MM.1S (cell line): ENCODE measurements at regions not wholly inside any gene's neighbourhood (a gene's known extent, or its start where the extent isn't known, plus 50 kb on each side); places are given as distances from the start of the nearest gene placed in this dataset.

Experiments used
- DNase-seq: peaks from one replicate; pipeline ENCODE4 v3.0.0-alpha.2; 2015
- H2AFZ ChIP-seq: fragments of 300-600 bp; sonication (generic); 2 replicates; pipeline ENCODE4 v1.6.0; 2016; ENCODE audit warnings: antibody characterized with exemption, low read length
- H3F3A ChIP-seq: fragments of 300-600 bp; sonication (generic); 2 replicates; pipeline ENCODE4 v1.6.1; 2016; ENCODE audit warnings: mild to moderate bottlenecking, antibody characterized with exemption, low read length, moderate library complexity, mixed read lengths; ENCODE audit not compliant: insufficient read depth
- H3K27ac ChIP-seq: fragments of 300-600 bp; sonication (generic); 2 replicates; pipeline ENCODE4 v1.5.1; 2016; ENCODE audit warnings: mild to moderate bottlenecking, low read length
- H3K27me3 ChIP-seq: fragments of 300-600 bp; sonication (generic); replicated peaks from 2 replicates; pipeline ENCODE4 v1.6.0; 2016; ENCODE audit warnings: low read length; ENCODE audit not compliant: insufficient read depth
- H3K36me3 ChIP-seq: fragments of 300-600 bp; sonication (generic); replicated peaks from 2 replicates; pipeline ENCODE4 v1.6.1; 2016; ENCODE audit warnings: mild to moderate bottlenecking, low read length, mixed read lengths; ENCODE audit not compliant: insufficient read depth
- H3K4me1 ChIP-seq: fragments of 300-600 bp; sonication (generic); 2 replicates; pipeline ENCODE4 v1.6.1; 2016; ENCODE audit warnings: low read length, mixed read lengths
- H3K4me2 ChIP-seq: fragments of 300-600 bp; sonication (generic); 2 replicates; pipeline ENCODE4 v1.6.0; 2016; ENCODE audit warnings: low read depth, low read length
- H3K4me3 ChIP-seq: fragments of 300-600 bp; sonication (generic); 2 replicates; pipeline ENCODE4 v1.5.1; 2016; ENCODE audit warnings: low read length, mixed read lengths
- H3K79me2 ChIP-seq: fragments of 300-600 bp; sonication (generic); 2 replicates; pipeline ENCODE4 v1.6.1; 2016; ENCODE audit warnings: mixed run types, low read length, mixed read lengths
- H3K9ac ChIP-seq: fragments of 300-600 bp; sonication (generic); 2 replicates; pipeline ENCODE4 v1.6.1; 2016; ENCODE audit warnings: low read length, mixed read lengths
- H3K9me2 ChIP-seq: fragments of 300-600 bp; sonication (generic); replicated peaks from 2 replicates; pipeline ENCODE4 v1.6.1; 2016; ENCODE audit warnings: mild to moderate bottlenecking, low read length, mixed read lengths; ENCODE audit not compliant: insufficient read depth
- H3K9me3 ChIP-seq: fragments of 300-600 bp; sonication (generic); replicated peaks from 2 replicates; pipeline ENCODE4 v1.6.1; 2016; ENCODE audit warnings: mild to moderate bottlenecking, low read length, mixed read lengths; ENCODE audit not compliant: insufficient read depth
- H4K20me1 ChIP-seq: fragments of 300-600 bp; sonication (generic); 2 replicates; pipeline ENCODE4 v1.6.1; 2016; ENCODE audit warnings: mild to moderate bottlenecking, low read length, moderate library complexity, mixed read lengths; ENCODE audit not compliant: insufficient read depth
- CTCF ChIP-seq: fragments of 300-600 bp; sonication (generic); IDR thresholded peaks from 2 replicates; pipeline ENCODE4 v1.5.1; 2016; ENCODE audit warnings: antibody characterized with exemption, low read length, mixed read lengths
- EZH2 ChIP-seq: fragments of 300-600 bp; sonication (generic); optimal IDR thresholded peaks from 2 replicates; pipeline ENCODE3; 2017; ENCODE audit warnings: low read depth, mild to moderate bottlenecking, antibody characterized with exemption, low read length, mixed read lengths
- EZH2phosphoT487 ChIP-seq: fragments of 300-600 bp; sonication (generic); IDR thresholded peaks from 2 replicates; pipeline ENCODE4 v1.6.1; 2018; ENCODE audit warnings: antibody characterized with exemption, low read length

- Histone ChIP-seq H4K20me1 (no peaks in the 10 kb centered on the region), H3K4me1 (no peaks in the 10 kb centered on the region), H3K9ac (no peak overlapping the region), H3K9me2 (no peaks in the 10 kb centered on the region), H3K9me3 (no peaks in the 10 kb centered on the region), H3K27ac (no peak overlapping the region), H3K4me2 (no peak overlapping the region), H3F3A (no peaks in the 10 kb centered on the region), H2AFZ (no peak overlapping the region), H3K79me2 (no peaks in the 10 kb centered on the region), H3K4me3 (no peak overlapping the region), H3K27me3 (no peaks in the 10 kb centered on the region), H3K36me3 (no peaks in the 10 kb centered on the region)
- TF ChIP-seq EZH2 (no peak), EZH2phosphoT487 (no peak), CTCF (no peak)
- no peak for DNase-seq
Measured at GRCh38 chr4:187789078-187789477, 206.5 kb upstream of the ZFP42 start.

GRCh38 chr4:187795737-187796136, 199.8 kb upstream of the ZFP42 start:
- no peaks in the 10 kb centered on the region for H3F3A ChIP-seq
- H2AFZ ChIP-seq: no peak overlapping the region
- H3K9me2 ChIP-seq: no peaks in the 10 kb centered on the region
- H3K27me3 ChIP-seq: no peaks in the 10 kb centered on the region
- no peak for DNase-seq
- no peaks in the 10 kb centered on the region for H3K36me3 ChIP-seq
- no peaks in the 10 kb centered on the region; the same call in 1 of the 2 replicates for H3K4me1 ChIP-seq
- no peak overlapping the region for H3K27ac ChIP-seq
- TF ChIP-seq EZH2phosphoT487 (no peak), CTCF (no peak), EZH2 (no peak)
- H3K9me3 ChIP-seq: no peaks in the 10 kb centered on the region
- no peak overlapping the region for H3K9ac ChIP-seq
- no peak overlapping the region for H3K4me3 ChIP-seq
- no peak overlapping the region for H3K4me2 ChIP-seq
- H3K79me2 ChIP-seq: no peaks in the 10 kb centered on the region
- H4K20me1 ChIP-seq: no peaks in the 10 kb centered on the region

GRCh38 chr4:187798385-187798784, 197.2 kb upstream of the ZFP42 start:
- Histone ChIP-seq H4K20me1 (no peaks in the 10 kb centered on the region), H3K27me3 (no peaks in the 10 kb centered on the region), H3K4me2 (no peak overlapping the region), H3F3A (no peaks in the 10 kb centered on the region), H3K9ac (no peak overlapping the region), H2AFZ (no peak overlapping the region), H3K27ac (no peak overlapping the region), H3K9me2 (no peaks in the 10 kb centered on the region), H3K4me1 (no peaks in the 10 kb centered on the region; the same call in 1 of the 2 replicates), H3K36me3 (no peaks in the 10 kb centered on the region), H3K79me2 (no peaks in the 10 kb centered on the region), H3K9me3 (no peaks in the 10 kb centered on the region), H3K4me3 (no peak overlapping the region)
- TF ChIP-seq EZH2 (no peak), CTCF (no peak), EZH2phosphoT487 (no peak)
- no peak for DNase-seq

- H4K20me1 ChIP-seq: no peaks in the 10 kb centered on the region
- no peak overlapping the region for H2AFZ ChIP-seq
- H3K27me3 ChIP-seq: no peaks in the 10 kb centered on the region
- H3K9ac ChIP-seq: no peak overlapping the region
- H3F3A ChIP-seq: no peaks in the 10 kb centered on the region
- no peaks in the 10 kb centered on the region for H3K9me2 ChIP-seq
- no peaks in the 10 kb centered on the region; the same call in 1 of the 2 replicates for H3K4me1 ChIP-seq
- H3K4me3 ChIP-seq: no peak overlapping the region
- H3K4me2 ChIP-seq: no peak overlapping the region
- no peak overlapping the region for H3K27ac ChIP-seq
- TF ChIP-seq CTCF (no peak), EZH2phosphoT487 (no peak), EZH2 (no peak)
- no peaks in the 10 kb centered on the region for H3K79me2 ChIP-seq
- H3K36me3 ChIP-seq: no peaks in the 10 kb centered on the region
- no peaks in the 10 kb centered on the region for H3K9me3 ChIP-seq
- DNase-seq: peak; percentile 84
Measured at GRCh38 chr4:187799735-187800134, 195.8 kb upstream of the ZFP42 start.
